DND-41 (cell line): ENCODE measurements at regions not wholly inside any gene's neighbourhood (a gene's known extent, or its start where the extent isn't known, plus 50 kb on each side); places are given as distances from the start of the nearest gene placed in this dataset.

ENCODE experiments used
- CTCF ChIP-seq: IDR thresholded peaks from 2 replicates; pipeline ENCODE4 v1.5.1; 2012; ENCODE audit warnings: borderline replicate concordance, low read length, moderate library complexity, mild to moderate bottlenecking; ENCODE audit not compliant: poor library complexity, severe bottlenecking; ENCODE audit errors: extremely low read depth
- EZH2 ChIP-seq: IDR thresholded peaks from 3 replicates; pipeline ENCODE4 v1.6.1; 2012; ENCODE audit warnings: borderline replicate concordance, low read depth, mild to moderate bottlenecking, moderate library complexity, low read length, inconsistent platforms; ENCODE audit not compliant: severe bottlenecking

- no peak for TF ChIP-seq CTCF
- TF ChIP-seq EZH2, result no peak
Measured at GRCh38 chrX:106437407-106437806, 174.4 kb upstream of the RADX start.
